ACC112 (cell line): ENCODE measurements at regions not wholly inside any gene's neighbourhood (a gene's known extent, or its start where the extent isn't known, plus 50 kb on each side); places are given as distances from the start of the nearest gene placed in this dataset.

Experiments
- H2AFZ ChIP-seq: fragments of 200-600 bp; sonication (generic); one replicate; pipeline ENCODE4 v1.6.0; 2017; ENCODE audit warnings: antibody characterized with exemption, low read length; ENCODE audit not compliant: unreplicated experiment
- H3K27ac ChIP-seq: fragments of 200-600 bp; sonication (generic); 2 replicates; pipeline ENCODE4 v1.5.1; 2014; ENCODE audit warnings: low read depth, mild to moderate bottlenecking, antibody characterized with exemption, low read length, moderate library complexity
- H3K27me3 ChIP-seq: fragments of 200-600 bp; sonication (generic); 2 replicates; pipeline ENCODE4 v1.6.1; 2014; ENCODE audit warnings: mild to moderate bottlenecking, antibody characterized with exemption, low read length, moderate library complexity, mixed read lengths; ENCODE audit not compliant: insufficient read depth
- H3K36me3 ChIP-seq: fragments of 200-600 bp; sonication (generic); 2 replicates; pipeline ENCODE4 v1.6.1; 2016; ENCODE audit warnings: mild to moderate bottlenecking, antibody characterized with exemption, low read length, moderate library complexity, mixed read lengths; ENCODE audit not compliant: insufficient read depth
- H3K4me1 ChIP-seq: fragments of 200-600 bp; sonication (generic); one replicate; pipeline ENCODE4 v1.6.1; 2016; ENCODE audit warnings: low read length, mixed read lengths; ENCODE audit not compliant: insufficient read depth, unreplicated experiment, control insufficient read depth
- H3K4me3 ChIP-seq: fragments of 200-600 bp; sonication (generic); 2 replicates; pipeline ENCODE4 v1.5.1; 2014; ENCODE audit warnings: mild to moderate bottlenecking, low read depth, low read length
- H3K79me2 ChIP-seq: fragments of 200-600 bp; sonication (generic); one replicate; pipeline ENCODE4 v1.6.0; 2016; ENCODE audit warnings: low read length; ENCODE audit not compliant: control insufficient read depth, unreplicated experiment, insufficient read depth

DNA sequence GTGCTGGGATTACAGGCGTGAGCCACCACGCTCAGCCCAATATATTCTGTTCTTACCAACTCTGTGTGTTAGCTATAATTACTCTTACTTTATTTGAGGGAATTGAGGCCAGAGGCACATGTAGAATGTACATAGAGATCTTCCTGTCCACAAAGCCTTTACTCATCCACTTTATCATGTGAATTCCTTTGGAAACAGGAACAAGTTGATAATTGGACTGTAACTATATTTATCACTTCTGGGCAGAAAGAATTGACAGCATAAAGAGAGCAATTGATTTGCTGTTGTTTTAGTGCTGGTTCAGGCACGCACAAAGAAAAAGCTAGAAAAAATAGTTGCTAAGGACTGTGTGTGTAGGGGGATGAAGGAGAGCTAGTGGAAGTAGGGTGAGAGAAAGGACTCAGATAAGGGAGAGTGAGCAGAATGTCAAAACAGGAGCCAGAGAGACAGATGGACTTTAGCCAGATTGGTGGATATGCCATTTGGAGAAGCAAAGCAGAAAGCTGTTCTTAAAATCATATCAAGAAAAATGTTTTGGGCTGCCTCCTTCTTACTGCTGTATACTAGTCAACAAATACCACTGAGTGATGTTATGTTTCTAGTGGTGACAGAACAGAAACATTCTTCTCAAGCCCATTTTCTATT lies 929.8 kb upstream of the CNTN5 start:
- no peak overlapping the region for H2AFZ ChIP-seq
- no peaks in the 10 kb centered on the region for H3K79me2 ChIP-seq
- no peaks in the 10 kb centered on the region for H3K4me1 ChIP-seq
- no peak overlapping the region for H3K4me3 ChIP-seq
- H3K27ac ChIP-seq: no peak overlapping the region
- no peaks in the 10 kb centered on the region for H3K36me3 ChIP-seq
- no peaks in the 10 kb centered on the region for H3K27me3 ChIP-seq

GRCh38 chr11:98099371-98099770 lies 921.4 kb upstream of the CNTN5 start:
- Histone ChIP-seq H2AFZ (no peak overlapping the region), H3K27me3 (no peaks in the 10 kb centered on the region), H3K4me1 (no peaks in the 10 kb centered on the region)

DNA sequence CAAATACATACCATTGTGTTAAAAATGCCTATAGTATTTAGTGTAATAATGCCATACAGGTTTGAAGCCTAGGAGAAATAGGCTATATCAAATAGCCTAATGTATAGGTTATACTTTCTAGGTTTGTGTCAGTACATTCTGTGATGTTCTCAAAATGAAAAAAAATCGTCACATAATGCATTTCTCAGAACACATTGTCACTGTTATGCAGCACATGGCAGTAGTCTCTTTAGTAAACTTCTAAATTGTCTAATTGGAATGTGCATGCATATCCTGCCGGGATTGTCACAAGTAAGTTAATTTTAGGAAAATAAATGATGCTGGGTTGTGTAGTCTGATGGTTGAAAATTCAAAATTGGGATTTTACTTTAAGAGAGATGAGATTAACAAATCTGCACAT lies 920.1 kb upstream of the CNTN5 start:
- Histone ChIP-seq H3K36me3 (no peaks in the 10 kb centered on the region), H3K4me1 (no peaks in the 10 kb centered on the region), H2AFZ (no peak overlapping the region), H3K79me2 (no peaks in the 10 kb centered on the region), H3K4me3 (no peak overlapping the region), H3K27ac (no peak overlapping the region), H3K27me3 (no peaks in the 10 kb centered on the region)

More at GRCh38 chr11:98099371-98099770, 921.4 kb upstream of the CNTN5 start:
- Histone ChIP-seq H3K4me3 (no peak overlapping the region), H3K79me2 (no peaks in the 10 kb centered on the region), H3K36me3 (no peaks in the 10 kb centered on the region), H3K27ac (no peak overlapping the region)

DNA sequence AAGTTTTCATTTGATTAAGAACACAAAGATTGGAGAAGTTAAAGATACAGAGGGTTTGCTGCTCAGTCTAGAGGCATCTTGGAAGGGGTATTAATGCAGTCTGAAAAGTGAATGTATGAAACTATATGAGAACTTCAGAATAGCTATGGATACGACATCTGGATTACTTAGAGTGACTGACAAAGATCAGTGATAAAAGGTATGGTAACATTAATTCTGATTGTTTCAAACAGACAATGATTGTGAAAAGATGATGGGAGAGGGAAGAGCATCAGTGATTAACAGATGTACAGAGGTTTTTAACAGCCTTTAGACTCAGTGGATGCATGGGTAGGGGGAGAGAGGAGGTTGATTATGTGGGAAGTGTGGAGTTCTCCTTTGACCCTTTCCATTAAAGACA lies 919.4 kb upstream of the CNTN5 start:
- Histone ChIP-seq H3K27ac (no peak overlapping the region), H3K4me3 (no peak overlapping the region), H3K4me1 (no peaks in the 10 kb centered on the region), H2AFZ (no peak overlapping the region), H3K36me3 (no peaks in the 10 kb centered on the region), H3K27me3 (no peaks in the 10 kb centered on the region), H3K79me2 (no peaks in the 10 kb centered on the region)

- no peak overlapping the region for H3K4me3 ChIP-seq
Measured at GRCh38 chr11:98104249-98104648, 916.5 kb upstream of the CNTN5 start.

GRCh38 chr11:98107736-98108135 lies 913.0 kb upstream of the CNTN5 start:
- Histone ChIP-seq H3K79me2 (no peaks in the 10 kb centered on the region), H3K4me1 (no peaks in the 10 kb centered on the region), H3K27ac (no peak overlapping the region), H2AFZ (no peak overlapping the region), H3K4me3 (no peak overlapping the region), H3K27me3 (no peaks in the 10 kb centered on the region), H3K36me3 (no peaks in the 10 kb centered on the region)

More at GRCh38 chr11:98104249-98104648, 916.5 kb upstream of the CNTN5 start:
- H2AFZ ChIP-seq: no peak overlapping the region
- H3K4me1 ChIP-seq: no peaks in the 10 kb centered on the region
- no peaks in the 10 kb centered on the region for H3K27me3 ChIP-seq
- no peaks in the 10 kb centered on the region for H3K36me3 ChIP-seq
- no peaks in the 10 kb centered on the region for H3K79me2 ChIP-seq
- H3K27ac ChIP-seq: no peak overlapping the region

- Histone ChIP-seq H3K4me1 (no peaks in the 10 kb centered on the region), H2AFZ (no peak overlapping the region), H3K79me2 (no peaks in the 10 kb centered on the region), H3K4me3 (no peak overlapping the region), H3K36me3 (no peaks in the 10 kb centered on the region), H3K27ac (no peak overlapping the region), H3K27me3 (no peaks in the 10 kb centered on the region)
Measured at GRCh38 chr11:98110030-98110429, 910.7 kb upstream of the CNTN5 start.

DNA sequence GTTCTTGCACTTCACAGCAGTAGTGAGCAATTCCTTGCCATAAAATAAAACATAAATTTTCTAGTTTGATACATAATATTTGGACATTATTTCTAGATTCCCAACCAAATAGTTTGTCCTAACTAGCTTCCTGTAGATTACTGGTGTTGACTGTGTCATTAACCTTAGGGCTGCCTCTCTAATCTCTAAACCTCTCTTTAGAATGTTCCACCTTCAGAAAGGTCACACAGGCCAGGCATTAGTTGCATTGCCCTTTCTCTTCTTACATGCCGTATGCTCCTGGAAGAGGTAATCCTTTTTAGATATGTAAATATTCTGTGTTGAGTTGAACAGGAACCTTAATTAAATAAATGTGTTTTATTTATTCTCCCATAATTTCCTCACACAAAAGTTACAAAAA lies 904.9 kb upstream of the CNTN5 start:
- no peaks in the 10 kb centered on the region for H3K36me3 ChIP-seq
- no peak overlapping the region for H3K27ac ChIP-seq
- no peaks in the 10 kb centered on the region for H3K79me2 ChIP-seq
- no peaks in the 10 kb centered on the region for H3K4me1 ChIP-seq
- no peak overlapping the region for H3K4me3 ChIP-seq
- H2AFZ ChIP-seq: no peak overlapping the region
- no peaks in the 10 kb centered on the region for H3K27me3 ChIP-seq

- no peak overlapping the region for H2AFZ ChIP-seq
- H3K79me2 ChIP-seq: no peaks in the 10 kb centered on the region
- H3K27me3 ChIP-seq: no peaks in the 10 kb centered on the region
- H3K4me1 ChIP-seq: no peaks in the 10 kb centered on the region
- no peak overlapping the region for H3K4me3 ChIP-seq
- H3K36me3 ChIP-seq: no peaks in the 10 kb centered on the region
- no peak overlapping the region for H3K27ac ChIP-seq
Measured at GRCh38 chr11:98130117-98130625, 890.6 kb upstream of the CNTN5 start.

DNA sequence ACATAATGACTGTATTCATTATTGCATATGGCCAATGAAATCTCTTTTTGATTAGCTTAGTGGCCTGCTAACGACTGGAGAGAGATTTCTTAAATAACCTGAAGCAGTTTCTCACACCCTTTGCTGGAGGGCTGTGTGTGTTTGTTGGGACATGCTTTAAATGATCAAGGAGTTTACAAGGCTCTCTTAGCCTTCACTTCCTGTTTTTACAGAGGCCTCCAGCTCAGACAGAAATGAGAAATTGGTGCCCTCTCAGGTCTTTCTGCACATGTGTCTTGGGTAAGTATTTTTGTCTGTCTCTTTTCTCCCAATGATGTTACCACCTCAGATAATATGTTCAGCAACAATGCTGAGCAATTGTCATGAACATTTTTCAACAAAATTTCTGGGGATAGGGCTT lies 884.4 kb upstream of the CNTN5 start:
- Histone ChIP-seq H3K79me2 (no peaks in the 10 kb centered on the region), H3K36me3 (no peaks in the 10 kb centered on the region), H3K4me1 (no peaks in the 10 kb centered on the region), H3K27ac (no peak overlapping the region), H3K4me3 (no peak overlapping the region), H3K27me3 (no peaks in the 10 kb centered on the region), H2AFZ (no peak overlapping the region)

GRCh38 chr11:98137437-98137836 lies 883.3 kb upstream of the CNTN5 start:
- Histone ChIP-seq H3K79me2 (no peaks in the 10 kb centered on the region), H3K4me3 (no peak overlapping the region), H3K36me3 (no peaks in the 10 kb centered on the region), H3K27me3 (no peaks in the 10 kb centered on the region), H3K4me1 (no peaks in the 10 kb centered on the region), H3K27ac (no peak overlapping the region), H2AFZ (no peak overlapping the region)
